Spleen (tissue), 11 donors: ENCODE measurements at regions not wholly inside any gene's neighbourhood (a gene's known extent, or its start where the extent isn't known, plus 50 kb on each side); places are given as distances from the start of the nearest gene placed in this dataset.
"Not testable (repeated sequence)": the region's sequence is repeated elsewhere in the genome, so short reads cannot be mapped to it uniquely, and the experiment has no call there.

Experiments used
- DNase-seq: peaks from one replicate; pipeline ENCODE4 v3.0.0-alpha.2; 2020
- H3K27ac ChIP-seq, 8 donors: fragments of 200-600 bp; sonication (generic) in 7 of 8; 1 replicate in 4 of 8; 2 replicates in 4 of 8; pipeline versions ENCODE4 v1.5.0 to v1.8.0; 2016 to 2021; ENCODE audit warnings: inconsistent platforms in 4 of 8, mild to moderate bottlenecking in 4 of 8, moderate library complexity in 1 of 8
- H3K27me3 ChIP-seq, 7 donors: fragments of 200-600 bp; sonication (generic) in 6 of 7; replicated peaks in 1 of 7; 1 replicate in 4 of 7; 2 replicates in 3 of 7; pipeline versions ENCODE4 v1.5.0 to v1.8.0; 2016 to 2021; ENCODE audit warnings: inconsistent platforms in 3 of 7, mild to moderate bottlenecking in 1 of 7
- H3K36me3 ChIP-seq, 6 donors: fragments of 200-600 bp; sonication (generic) in 5 of 6; 1 replicate in 4 of 6; 2 replicates in 2 of 6; pipeline versions ENCODE4 v1.5.0 to v1.8.0; 2016 to 2021; ENCODE audit warnings: inconsistent platforms in 2 of 6
- H3K4me1 ChIP-seq, 6 donors: fragments of 200-600 bp; sonication (generic) in 5 of 6; 1 replicate in 3 of 6; 2 replicates in 3 of 6; pipeline versions ENCODE4 v1.5.0 to v1.8.0; 2016 to 2021; ENCODE audit warnings: inconsistent platforms in 3 of 6
- H3K4me3 ChIP-seq, 8 donors: fragments of 200-600 bp; sonication (generic) in 7 of 8; 1 replicate in 4 of 8; 2 replicates in 4 of 8; pipeline versions ENCODE4 v1.5.0 to v1.8.0; 2016 to 2021; ENCODE audit warnings: inconsistent platforms in 4 of 8, mild to moderate bottlenecking in 4 of 8, moderate library complexity in 2 of 8
- H3K9me3 ChIP-seq, 8 donors: fragments of 200-600 bp; sonication (generic) in 7 of 8; 1 replicate in 4 of 8; 2 replicates in 4 of 8; pipeline versions ENCODE4 v1.5.0 to v1.8.0; 2016 to 2021; ENCODE audit warnings: inconsistent platforms in 4 of 8
- CTCF ChIP-seq, 11 experiments: fragments of 200-600 bp in 7 of 11; fragments of 450-650 bp in 4 of 11; sonication (generic) in 4 of 11; IDR thresholded peaks in 8 of 11; conservative IDR thresholded peaks in 3 of 11; 1 replicate in 7 of 11; 2 replicates in 4 of 11; pipeline versions ENCODE4 v1.4.0 to v1.8.0; 2016 to 2021; ENCODE audit warnings: antibody characterized with exemption in 11 of 11, inconsistent platforms in 4 of 11, mild to moderate bottlenecking in 1 of 11
- POLR2A ChIP-seq, 3 donors: fragments of 450-650 bp; IDR thresholded peaks; one replicate each; pipeline ENCODE4 v1.5.1; 2017; ENCODE audit warnings: antibody characterized with exemption in 3 of 3, mild to moderate bottlenecking in 1 of 3
- POLR2AphosphoS5 ChIP-seq, 3 donors: sonication (generic); formaldehyde crosslinking; IDR thresholded peaks; one replicate each; pipeline ENCODE4 v1.5.1; 2017; ENCODE audit warnings: antibody characterized with exemption in 3 of 3
- WGBS, 5 donors: extraction: QIAGEN DNeasy Blood & Tissue Kit in 3 of 5; methylation state at CpG; one replicate each; pipeline versions ENCODE4 v1.1.5 to v1.1.7; 2013 to 2018; 5-methylcytosine and 5-hydroxymethylcytosine counted together
- intact Hi-C: fragments of 100-400 bp; cut with DNase I; formaldehyde crosslinking; loops from one replicate; pipeline ENCODE4 v1.15.0; 2023; ENCODE audit warnings: low total_unique reads
- donor health status: healthy with polysubstance abuse.
- donor health status: DM: no; HTN: no; CAD: no; lungs with moderate emphysema.
- donor health status: DM: no; HTN: no; CAD: no.
- donor health status: Bipolar disorder and iron deficiency.
- donor health status: healthy.
- donor health status: DM: no; HTN: no; CAD: no.
- donor health status: DM: yes; HTN: yes; CAD: no.

GRCh38 chr5:135149229-135149955 lies 115.4 kb upstream of the PITX1 start:
- Histone ChIP-seq H3K27me3 (peaks cover 0 to 18% (median 0%) of the 10 kb centered on the region in 7 donors), H3K4me1 (no peaks in the 10 kb centered on the region), H3K9me3 (peaks cover 0 to 10% (median 0%) of the 10 kb centered on the region in 8 donors), H3K36me3 (no peaks in the 10 kb centered on the region), H3K27ac (no peak overlapping the region), H3K4me3 (no peak overlapping the region)
- 49 to 90% (median 77%) methylated on average over 4 to 5 of the region's 5 CpGs for WGBS, 5 donors
- intact Hi-C loops, result no loop called here
- DNase-seq, result no peak
- TF ChIP-seq POLR2AphosphoS5 (IDR thresholded peaks at IDR 0.05) (no peak), CTCF (IDR thresholded peaks at IDR 0.05 in 8 of 11, conservative IDR thresholded peaks at IDR 0.05 in 3 of 11) (no peak), POLR2A (IDR thresholded peaks at IDR 0.05) (no peak)

GRCh38 chr5:135147294-135148090 lies 113.5 kb upstream of the PITX1 start:
- TF ChIP-seq POLR2A (IDR thresholded peaks at IDR 0.05) (no peak), CTCF (IDR thresholded peaks at IDR 0.05 in 8 of 11, conservative IDR thresholded peaks at IDR 0.05 in 3 of 11) (no peak), POLR2AphosphoS5 (IDR thresholded peaks at IDR 0.05) (no peak)
- Histone ChIP-seq H3K4me3 (no peak overlapping the region), H3K27ac (no peak overlapping the region), H3K36me3 (no peaks in the 10 kb centered on the region), H3K27me3 (peaks cover 0 to 18% (median 0%) of the 10 kb centered on the region in 7 donors), H3K4me1 (no peaks in the 10 kb centered on the region), H3K9me3 (peaks cover 0 to 10% (median 0%) of the 10 kb centered on the region in 8 donors)
- whole genome bisulfite sequencing, 5 donors, result 81 to 92% (median 86%) methylated on average over 10 of the region's 10 CpGs
- DNase-seq, result no peak
- intact Hi-C loops, result no loop called here

- peaks cover 0 to 12% (median 0%) of the 10 kb centered on the region in 7 donors for H3K27me3 ChIP-seq
- H3K9me3 ChIP-seq, result peaks cover 0 to 10% (median 0%) of the 10 kb centered on the region in 8 donors
- WGBS, 5 donors, result 91 to 99% (median 97%) methylated on average over 2 of the region's 2 CpGs
- no peak overlapping the region for H3K27ac ChIP-seq
- TF ChIP-seq POLR2AphosphoS5 (IDR thresholded peaks at IDR 0.05) (no peak), CTCF (IDR thresholded peaks at IDR 0.05 in 8 of 11, conservative IDR thresholded peaks at IDR 0.05 in 3 of 11) (no peak), POLR2A (IDR thresholded peaks at IDR 0.05) (no peak)
- intact Hi-C loops, result no loop called here
- no peaks in the 10 kb centered on the region for H3K36me3 ChIP-seq
- no peak for DNase-seq
- H3K4me1 ChIP-seq, result peaks cover 0 to under 1% (median 0%) of the 10 kb centered on the region in 6 donors
- no peak overlapping the region for H3K4me3 ChIP-seq
These were observed 112.0 kb upstream of the PITX1 start for GRCh38 chr5:135145985-135146384.

- H3K4me3 ChIP-seq, DNase-seq, H3K4me1 ChIP-seq, intact Hi-C loops, H3K27me3 ChIP-seq, H3K36me3 ChIP-seq, H3K27ac ChIP-seq, H3K9me3 ChIP-seq: not testable (repeated sequence)
- 56 to 91% (median 79%) methylated on average over 4 of the region's 4 CpGs for WGBS, 5 donors
These were observed 109.7 kb upstream of the PITX1 start for GRCh38 chr5:135143682-135144081.
